RPMI8226 (cell line): ENCODE measurements at regions not wholly inside any gene's neighbourhood (a gene's known extent, or its start where the extent isn't known, plus 50 kb on each side); places are given as distances from the start of the nearest gene placed in this dataset.

Source experiments
- DNase-seq: peaks from one replicate; pipeline ENCODE4 v3.0.0-alpha.2; 2015

DNA sequence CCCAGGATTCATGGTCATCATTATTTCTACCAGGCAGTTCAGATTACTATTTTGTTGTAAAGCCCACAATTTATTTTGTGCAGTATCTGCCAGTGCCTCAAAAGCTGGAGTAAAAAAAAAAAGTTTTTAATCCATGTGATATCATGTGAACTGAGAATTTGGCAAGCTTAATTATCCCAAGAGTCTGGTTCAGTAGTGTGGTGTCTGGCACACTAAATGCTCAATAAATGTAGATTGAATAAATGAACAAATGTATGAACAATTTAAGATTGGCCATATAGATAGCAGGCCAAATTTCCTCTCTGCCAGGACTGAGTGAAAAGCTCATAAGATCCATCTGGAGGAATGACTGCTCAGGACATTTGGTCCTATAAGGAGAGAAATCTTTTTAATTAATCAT, 533.0 kb downstream of the TLE1 start:
- DNase-seq, result no peak

DNA sequence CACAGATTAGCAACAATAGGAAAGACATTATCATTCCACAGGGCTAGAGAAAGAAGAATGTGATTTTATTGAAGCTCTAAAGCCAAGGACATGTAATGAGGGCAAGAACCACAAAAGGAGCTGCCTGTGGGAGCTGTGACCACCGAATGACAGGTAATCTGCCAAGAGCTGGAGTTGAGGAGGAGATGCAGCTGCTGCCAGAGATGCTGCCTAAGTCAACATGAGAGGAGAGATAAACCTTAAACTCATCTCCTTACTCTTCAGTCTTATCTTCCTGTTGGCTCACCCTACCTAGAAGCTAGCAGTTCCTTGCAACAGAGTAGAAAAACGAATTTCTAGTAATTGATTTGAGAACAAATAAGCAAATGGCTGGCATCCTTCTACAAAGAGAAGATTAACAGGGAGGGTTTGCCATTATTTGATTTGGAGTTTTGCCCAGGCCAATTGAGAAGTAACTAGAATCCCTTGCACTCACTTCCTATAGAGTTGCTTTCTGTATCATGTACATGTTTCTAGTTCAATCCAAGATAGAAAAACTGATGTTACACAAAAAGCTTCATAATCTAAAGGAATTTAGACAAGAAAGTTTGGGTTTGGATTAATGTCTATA, 539.2 kb downstream of the TLE1 start:
- DNase-seq, result no peak

DNA sequence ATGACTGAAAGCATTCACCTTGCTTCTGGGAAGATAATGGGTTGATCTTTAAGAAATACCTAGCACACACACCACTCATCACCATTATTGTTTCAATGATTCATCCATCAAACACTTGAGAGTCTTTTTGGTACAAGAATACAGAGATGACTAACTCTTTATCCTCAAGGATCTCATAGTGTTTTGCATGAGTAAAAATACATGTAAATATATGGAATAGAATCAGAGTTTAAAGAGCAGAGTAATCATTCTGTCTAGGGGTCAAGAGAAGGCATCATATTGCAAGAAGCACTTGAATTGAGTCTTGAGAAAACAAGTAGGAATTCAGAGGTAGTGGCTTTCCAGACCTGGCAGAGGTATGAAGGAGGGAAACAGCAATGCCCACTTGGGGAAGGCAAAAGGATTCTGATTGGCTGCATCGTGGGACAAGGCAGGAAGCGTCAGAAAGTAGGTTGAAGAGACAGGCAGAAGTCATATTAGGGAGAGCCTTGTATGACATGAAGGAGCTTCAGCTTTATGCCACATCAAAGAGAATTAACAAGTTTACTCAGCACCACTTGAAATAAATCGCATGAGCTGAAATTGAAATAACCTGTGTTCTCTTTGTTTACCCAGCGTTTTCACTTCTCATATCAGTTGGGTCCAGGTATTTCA, 542.5 kb downstream of the TLE1 start:
- no peak for DNase-seq

DNA sequence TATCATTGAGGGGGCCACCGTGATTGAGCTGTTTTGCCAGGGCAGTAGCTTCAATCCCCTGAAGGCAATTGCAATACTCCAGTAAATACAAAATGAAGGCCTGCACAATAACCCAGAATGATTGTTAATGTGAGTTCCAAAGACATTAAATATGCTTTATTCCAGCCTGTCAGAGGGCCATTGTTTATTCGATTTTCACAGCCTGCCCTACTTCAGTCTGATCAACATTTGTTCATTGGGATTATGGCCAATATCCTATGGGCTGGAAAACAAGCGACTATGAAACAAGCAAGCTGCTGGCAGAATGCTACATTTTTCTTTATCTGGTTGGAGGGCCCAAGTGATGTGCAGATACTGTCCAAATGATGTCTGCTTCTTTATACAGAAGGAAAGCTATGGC, 543.1 kb downstream of the TLE1 start:
- DNase-seq, result no peak

DNA sequence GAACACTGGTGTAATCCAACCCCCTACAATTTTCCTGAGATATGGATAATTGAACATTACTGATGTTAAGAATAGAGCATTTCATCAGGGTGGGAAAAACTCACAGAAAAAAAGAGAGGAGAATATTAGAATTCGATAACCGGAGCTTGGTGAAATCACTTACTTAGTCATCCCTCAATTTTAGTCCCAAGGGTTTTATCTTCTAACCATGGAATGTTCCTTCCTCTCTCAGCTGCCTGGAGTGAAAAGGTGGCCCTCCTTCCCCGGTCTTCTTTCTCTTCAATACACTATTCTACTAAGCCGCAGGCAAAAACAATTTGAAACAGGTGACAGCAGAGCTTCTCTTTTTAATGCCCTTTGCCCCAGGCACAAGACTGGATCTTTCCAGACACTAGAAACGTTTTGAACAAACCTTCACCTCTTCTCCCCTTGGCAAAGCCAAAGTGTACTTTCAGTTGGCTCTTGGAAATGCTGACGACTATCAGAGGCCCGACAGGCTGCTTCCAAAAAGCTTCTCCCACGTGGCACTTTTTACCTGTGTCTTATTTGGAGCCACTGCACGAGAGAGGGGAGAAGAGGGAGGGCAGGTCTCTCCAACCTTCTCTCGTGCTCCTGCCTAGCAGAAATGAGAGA, 543.9 kb downstream of the TLE1 start:
- no peak for DNase-seq

DNA sequence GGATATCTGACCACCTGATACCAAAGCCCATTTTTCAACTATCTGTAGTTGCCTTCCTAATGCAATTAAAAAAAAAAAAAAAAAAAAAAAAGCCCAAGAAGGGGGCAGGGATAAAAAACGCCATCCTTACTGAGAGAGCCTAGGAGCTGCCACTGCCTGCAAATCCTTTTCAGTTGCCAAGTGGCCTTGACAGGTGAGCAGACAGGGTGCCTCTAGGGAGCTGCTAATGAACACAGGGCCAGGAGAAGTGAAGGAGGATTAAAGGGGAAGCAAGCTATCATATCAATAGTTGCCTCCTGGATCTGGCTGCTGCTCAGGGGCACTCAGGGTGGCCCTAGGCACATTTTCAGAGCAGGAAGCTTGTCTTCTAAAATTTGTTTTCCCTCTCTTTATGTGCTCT, 547.4 kb downstream of the TLE1 start:
- DNase-seq, result no peak

DNA sequence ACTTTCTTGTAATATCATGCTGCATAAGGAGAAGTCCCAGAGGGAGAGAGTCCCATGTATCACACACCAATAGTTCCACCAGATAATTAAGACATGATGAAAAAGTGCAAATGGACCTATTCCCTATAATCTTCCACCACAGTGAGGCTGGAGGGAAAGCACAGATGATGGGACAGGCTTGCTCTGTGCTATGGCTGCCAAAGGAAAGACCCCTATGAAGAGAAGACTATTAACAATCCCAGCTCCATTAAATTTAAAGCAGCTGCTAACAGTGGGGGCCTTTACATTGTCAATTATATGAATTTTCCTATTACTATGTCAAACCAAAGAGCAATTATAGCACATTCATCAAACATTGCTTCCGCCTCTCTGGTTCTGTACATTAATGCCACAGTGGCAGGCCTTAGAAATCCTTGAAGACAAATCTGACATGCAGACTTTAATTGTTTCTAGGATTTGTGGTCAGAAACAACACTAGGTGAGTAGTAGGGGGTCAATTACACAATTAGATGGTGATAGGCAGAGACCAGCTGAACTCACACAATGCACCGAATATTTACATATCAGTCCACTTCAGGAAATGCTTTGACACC, 551.3 kb downstream of the TLE1 start:
- no peak for DNase-seq

DNA sequence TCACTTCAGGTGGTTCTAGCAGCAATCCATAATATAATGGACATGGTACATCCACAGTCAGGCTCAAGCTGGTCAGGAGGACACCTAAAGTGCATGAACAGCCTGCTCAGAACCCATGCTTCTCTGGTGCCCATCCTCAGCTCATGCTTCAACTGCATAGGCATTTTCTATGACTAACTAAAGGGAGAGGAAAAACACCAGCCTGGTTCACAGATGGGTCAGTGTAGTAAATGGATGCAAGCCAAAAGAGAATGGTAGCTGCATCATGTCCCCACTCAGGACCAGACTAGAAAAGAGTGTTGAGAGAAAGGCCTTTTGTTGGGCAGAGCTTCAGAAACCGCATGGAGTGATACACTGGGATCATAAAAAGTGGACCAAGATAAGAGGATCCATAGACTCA, 556.6 kb downstream of the TLE1 start:
- no peak for DNase-seq

DNA sequence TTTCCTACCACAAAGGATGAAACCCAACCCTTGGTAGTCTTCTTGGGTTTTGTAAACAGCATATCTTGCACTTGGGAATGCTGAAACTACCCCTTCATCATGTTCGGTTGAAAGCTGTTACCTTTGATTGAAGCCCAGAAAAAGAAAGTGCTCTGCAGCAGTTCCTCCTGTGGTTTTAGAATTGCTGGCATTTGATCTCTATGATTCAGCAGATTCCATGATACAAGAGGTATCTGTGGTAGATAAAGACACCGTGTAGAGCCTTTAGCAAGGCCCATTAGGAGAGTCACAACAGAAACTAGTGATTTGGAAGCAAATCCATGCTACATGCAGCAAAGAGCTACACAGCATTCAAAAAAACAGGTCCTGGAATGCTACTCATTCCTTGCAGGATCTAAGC, 557.0 kb downstream of the TLE1 start:
- DNase-seq, result no peak

DNA sequence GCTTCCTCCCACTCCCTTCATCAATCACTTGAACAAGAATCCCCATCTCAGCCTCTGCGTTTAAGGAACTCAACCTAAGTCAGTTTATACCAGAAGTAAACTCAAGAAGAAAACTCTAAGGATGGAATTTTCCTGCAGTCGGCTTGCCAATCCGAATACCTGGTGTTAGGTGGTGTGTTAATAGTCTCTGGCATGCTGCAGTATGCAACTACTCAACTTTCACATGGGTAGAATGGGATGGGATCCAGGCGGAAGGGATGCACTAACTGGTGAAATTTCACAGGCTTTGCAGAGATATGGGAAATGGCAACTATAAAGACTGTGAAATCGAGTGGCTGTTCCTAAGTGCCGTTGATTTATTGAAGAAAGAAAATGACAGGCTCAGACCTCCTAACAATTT, 560.6 kb downstream of the TLE1 start:
- DNase-seq, result no peak

DNA sequence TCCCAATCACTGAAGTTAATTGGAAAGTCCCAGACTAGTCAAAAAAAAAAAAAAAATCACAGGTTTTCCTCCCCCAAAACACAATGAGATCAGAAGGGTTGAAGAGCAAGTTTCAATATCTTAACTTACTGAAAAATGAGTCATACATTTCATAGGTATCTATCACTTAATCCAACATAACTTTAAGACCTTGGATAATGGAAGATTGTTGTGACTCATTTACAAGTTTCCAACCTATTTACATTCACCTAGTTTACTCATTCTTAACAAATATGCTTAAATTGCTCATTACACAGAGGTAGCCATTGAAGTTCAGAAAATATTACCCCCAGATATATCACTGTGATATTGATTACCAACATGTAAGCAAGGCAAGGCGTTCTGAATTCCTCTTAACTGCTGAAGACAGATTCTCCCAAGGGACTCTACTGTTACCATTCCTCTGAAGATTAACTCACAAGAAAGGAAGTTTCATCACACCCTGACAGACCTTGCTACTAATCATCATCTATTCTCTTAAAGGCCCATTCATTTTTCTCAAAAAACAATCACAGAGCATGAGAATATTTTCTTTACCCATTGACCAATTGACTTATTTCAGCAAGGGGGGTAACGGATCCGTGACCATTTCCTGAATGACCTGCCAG, 563.8 kb downstream of the TLE1 start:
- no peak for DNase-seq

DNA sequence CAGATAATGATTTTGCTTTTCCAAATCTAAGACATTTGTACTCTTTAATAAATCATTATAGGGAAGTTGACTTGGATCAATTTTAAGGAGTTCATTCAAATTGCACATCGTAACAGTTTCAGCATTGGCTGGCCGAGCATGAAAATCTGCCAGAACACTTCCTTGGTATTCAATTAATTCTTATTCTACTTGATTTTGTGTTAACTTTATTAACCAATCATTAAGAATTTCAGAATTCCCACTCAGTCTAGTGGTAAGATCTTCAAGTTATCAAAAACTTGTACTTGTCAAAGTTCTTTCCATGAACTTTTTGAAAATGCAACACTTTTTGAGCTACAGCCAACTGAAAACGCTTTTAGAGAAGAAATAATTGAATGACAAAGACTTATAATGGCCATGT, 565.8 kb downstream of the TLE1 start:
- DNase-seq, result no peak

DNA sequence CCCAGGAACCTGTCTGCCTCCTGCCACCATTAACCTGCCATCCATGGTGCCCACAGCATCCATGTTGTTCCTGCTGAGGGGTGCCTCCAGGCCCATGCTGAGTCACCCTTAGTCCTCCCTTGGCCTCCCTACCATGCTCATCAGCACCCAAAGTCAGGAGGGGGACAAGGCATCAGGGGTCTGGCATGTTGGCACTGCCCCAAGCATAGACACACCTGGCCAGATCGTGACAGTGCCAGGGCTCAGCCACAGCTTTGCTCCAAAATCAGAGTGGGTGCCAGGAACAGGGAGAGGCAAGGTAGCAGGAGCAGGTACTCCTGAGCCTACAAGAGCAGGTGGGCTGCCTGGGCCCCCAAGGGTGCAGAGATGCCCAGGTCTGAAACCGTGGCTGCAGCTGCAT, 566.6 kb downstream of the TLE1 start:
- DNase-seq, result no peak

DNA sequence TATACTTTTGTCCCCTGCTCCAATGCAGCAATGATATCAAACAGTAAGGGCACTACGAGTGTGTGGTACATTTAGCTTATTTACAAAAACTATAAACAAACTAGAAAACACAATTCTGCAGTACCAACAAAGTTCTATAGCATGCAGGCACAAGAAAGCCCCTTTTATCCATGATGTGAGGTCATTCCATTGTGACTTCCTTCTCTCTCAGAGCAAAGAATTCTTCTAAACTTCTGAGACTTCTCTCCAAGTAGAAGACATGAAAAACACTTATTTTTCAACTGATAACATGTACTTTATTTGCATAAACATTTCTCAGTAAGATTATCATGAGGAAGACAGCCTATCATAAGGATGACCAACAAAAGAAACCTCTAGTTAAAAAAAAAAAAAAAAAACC, 569.8 kb downstream of the TLE1 start:
- no peak for DNase-seq

DNA sequence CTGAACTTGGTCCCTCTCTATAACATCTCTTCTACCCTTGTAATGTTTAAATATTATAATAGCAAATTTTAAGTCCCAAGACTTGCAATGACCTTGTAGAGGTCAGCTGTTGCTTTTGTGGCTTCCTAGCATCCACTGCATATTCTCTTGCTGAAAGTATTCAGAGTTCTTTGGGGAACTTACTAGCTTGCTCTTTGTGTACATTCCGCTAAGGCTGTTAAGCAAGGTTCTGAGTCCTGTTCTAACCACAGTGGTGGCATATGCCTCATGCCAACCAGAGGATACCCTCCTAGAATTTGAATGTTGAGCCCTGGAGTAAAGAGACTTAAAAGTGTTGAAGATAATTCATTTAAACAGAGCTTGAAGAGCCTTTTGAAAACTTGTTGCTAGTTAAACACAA, 570.9 kb downstream of the TLE1 start:
- no peak for DNase-seq

DNA sequence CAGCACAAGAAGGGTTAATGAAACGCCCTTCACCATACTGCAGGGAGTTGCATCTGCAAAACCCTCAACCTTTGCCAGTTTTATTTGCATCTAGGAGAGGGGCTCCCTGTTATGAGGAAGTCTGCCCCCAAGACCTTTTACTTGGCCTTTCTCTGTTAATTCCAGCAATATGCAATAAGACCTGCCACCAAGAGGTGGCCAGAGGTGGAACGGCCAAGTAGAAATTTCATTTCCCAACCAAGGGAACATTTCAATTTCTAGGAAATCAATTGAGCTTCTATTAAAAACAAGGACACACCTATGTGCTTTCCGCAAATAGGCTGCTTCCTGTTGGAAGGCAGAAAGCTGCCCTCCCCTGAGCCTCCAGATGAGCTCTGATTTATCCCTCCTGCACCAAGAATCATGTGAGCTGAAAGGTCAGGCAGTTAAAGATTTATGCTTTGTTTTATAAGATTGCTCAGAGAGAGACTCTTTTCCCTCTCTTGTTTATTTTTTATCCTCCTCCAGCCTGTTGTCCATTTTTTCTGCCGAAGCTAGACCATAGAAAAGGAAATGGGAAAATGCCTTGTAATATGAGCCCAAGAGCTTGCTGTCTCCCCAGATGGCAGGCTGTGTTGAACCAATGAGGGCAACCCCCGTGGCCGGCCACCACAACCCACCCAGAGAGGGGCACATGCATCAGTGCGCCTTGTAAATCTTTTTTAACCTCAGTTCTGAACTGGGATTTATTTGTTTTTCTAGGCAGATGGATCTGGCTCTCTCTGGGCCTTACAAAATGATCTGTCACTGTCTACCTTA, 572.8 kb downstream of the TLE1 start:
- no peak for DNase-seq

DNA sequence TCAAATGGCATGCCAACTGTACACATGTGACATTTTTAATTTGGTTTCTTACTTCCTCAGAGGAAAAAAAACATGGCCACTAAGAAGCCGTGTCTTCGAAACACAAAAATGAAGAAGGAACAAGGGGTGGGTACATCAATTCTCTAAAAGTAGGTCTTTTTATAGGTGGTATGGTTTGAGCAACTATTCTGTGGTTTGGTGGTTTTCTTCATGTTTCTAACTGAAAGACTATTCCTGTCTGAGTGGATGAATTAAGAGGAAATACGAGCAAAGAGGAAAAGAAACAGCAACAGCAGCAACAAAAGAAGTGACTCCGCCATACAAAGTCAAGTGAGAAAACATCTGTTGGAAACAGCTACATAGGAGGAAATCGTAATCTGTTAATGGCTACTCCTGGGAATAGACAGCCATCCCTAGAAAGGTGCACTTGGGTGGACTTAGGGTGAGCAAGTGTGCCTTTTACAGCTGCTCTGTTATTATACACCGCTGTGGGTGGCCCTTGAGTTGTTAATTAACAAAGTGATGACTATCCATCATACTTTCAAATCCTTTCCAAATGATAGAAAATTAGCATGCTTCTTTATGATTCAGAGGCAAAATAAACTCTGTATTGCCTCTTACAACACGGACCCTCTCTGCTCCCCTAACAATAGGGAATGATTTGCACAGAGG, 575.8 kb downstream of the TLE1 start:
- no peak for DNase-seq

DNA sequence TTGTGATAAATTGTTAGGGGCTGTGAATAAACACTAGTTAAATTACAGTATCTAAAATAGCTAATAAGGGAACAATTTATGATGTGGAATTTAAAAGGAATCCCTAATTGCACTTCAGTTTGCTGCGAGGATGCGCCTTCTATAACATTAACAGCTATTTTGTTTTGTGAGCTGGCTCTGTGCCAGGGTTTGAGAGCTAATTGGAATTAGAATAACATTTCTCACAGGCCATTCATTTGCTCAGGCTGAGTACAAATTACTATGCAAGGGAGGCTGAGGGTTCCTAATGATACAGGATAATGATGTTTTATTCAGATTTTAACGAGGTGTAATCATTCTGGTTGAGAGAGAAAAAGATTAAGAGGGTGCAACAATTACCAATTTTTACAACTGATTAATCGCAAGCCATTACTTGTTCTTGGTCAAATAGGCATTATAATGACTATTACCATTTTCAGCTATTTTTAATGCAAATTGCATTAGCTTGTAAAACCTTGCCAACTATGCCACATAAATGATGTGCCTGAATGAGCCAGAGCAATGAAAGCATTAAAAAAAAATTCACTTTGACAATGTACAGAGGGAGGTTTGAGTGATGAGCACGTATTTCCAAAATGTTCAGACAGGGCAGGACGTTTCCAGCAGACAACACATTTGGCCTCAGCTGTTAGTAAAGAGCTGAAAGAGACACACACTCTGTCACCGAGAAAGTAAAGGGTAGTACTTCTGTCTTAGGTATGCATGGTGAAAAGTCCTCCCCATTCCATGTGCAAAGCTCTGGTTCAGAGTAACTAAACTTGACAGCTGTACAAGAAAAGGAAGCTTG, 576.5 kb downstream of the TLE1 start:
- DNase-seq, result no peak

DNA sequence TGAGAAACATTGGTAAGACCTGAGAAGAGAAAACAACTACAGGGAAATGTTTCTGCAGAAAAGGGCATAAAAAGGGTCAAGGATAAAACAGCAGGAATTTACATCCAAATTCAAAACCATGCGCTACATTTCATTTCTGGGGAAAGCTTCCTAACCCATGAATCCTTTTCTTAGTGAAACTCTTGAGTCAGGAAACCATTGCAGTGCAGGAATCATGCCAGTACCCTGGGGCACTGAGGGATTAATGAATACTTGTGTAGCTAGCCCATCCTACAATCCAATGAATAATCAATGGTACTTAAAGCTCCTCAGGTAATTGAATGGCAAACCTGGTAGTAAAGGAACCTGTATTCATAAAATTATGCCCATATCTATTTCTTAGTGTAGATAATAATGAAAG, 580.5 kb downstream of the TLE1 start:
- DNase-seq, result no peak

DNA sequence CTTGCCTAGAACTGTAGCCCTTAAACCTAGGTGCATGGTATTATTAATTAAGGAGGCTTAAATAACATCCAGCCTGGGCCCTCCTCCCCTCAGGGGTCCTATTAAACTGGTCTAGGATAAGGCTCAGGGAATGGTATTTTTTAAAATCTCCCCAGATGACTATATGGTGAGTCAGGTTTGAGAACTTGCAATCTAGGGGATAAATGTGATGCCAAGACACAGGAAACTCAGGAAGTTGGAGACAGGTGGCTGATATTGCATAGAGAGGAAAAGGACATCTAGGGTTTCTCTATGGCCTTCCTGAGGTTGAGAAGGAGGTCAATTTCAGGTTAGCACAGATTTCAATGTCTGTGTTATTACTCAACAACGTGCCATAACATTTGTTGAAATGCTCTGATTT, 581.0 kb downstream of the TLE1 start:
- no peak for DNase-seq
